GM12864 (cell line): ENCODE measurements at regions not wholly inside any gene's neighbourhood (a gene's known extent, or its start where the extent isn't known, plus 50 kb on each side); places are given as distances from the start of the nearest gene placed in this dataset.

Experiments
- DNase-seq: peaks from one replicate; pipeline ENCODE4 v3.0.0-alpha.2; 2011; ENCODE audit warnings: low read depth
- H3K4me3 ChIP-seq: 2 replicates; pipeline ENCODE4 v1.5.1; 2011; ENCODE audit warnings: mild to moderate bottlenecking, low read depth, low read length, control low read depth
- TF ChIP-seq, protein P1 (sequence below): IDR thresholded peaks from 2 replicates; pipeline ENCODE4 v1.5.1; 2011; ENCODE audit warnings: low read depth, mild to moderate bottlenecking, moderate library complexity, low read length, control low read depth, inconsistent platforms; ENCODE audit errors: missing control alignments

- no peak for DNase-seq
- TF ChIP-seq, protein P1, sequence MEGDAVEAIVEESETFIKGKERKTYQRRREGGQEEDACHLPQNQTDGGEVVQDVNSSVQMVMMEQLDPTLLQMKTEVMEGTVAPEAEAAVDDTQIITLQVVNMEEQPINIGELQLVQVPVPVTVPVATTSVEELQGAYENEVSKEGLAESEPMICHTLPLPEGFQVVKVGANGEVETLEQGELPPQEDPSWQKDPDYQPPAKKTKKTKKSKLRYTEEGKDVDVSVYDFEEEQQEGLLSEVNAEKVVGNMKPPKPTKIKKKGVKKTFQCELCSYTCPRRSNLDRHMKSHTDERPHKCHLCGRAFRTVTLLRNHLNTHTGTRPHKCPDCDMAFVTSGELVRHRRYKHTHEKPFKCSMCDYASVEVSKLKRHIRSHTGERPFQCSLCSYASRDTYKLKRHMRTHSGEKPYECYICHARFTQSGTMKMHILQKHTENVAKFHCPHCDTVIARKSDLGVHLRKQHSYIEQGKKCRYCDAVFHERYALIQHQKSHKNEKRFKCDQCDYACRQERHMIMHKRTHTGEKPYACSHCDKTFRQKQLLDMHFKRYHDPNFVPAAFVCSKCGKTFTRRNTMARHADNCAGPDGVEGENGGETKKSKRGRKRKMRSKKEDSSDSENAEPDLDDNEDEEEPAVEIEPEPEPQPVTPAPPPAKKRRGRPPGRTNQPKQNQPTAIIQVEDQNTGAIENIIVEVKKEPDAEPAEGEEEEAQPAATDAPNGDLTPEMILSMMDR = no peak
- H3K4me3 ChIP-seq = no peak overlapping the region
Measured at GRCh38 chr4:64876021-64876420, 466.8 kb upstream of the TECRL start.

- no peak for DNase-seq
- TF ChIP-seq, protein P1 = no peak
- H3K4me3 ChIP-seq = no peak overlapping the region
Measured at GRCh38 chr4:64870558-64870957, 461.3 kb upstream of the TECRL start.

DNA sequence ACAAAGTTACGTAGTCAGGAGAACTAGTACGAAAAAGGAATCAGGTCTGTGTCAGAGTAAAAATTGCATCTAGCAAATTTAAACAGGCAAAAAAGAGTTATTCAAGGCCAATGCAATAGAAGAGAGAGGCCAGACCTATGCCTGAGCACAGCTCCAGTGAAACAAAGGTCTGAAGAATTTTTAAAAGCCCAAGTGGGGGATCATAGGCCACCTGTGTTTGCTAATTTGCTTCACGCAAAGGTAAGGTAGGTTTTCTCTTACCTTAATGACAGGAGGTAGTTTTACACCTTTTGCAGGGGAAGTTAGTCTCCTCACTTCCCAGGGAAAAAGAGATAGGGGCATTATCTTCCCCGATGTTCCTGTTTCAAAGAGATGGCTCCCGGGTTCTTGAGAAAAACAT is 448.6 kb upstream of the TECRL start:
- no peak for DNase-seq
- TF ChIP-seq, protein P1 = no peak
- no peak overlapping the region for H3K4me3 ChIP-seq

GRCh38 chr4:64857198-64857597 is 447.9 kb upstream of the TECRL start:
- DNase-seq = no peak
- TF ChIP-seq, protein P1 = no peak
- no peak overlapping the region for H3K4me3 ChIP-seq

GRCh38 chr4:64846417-64846816 is 437.2 kb upstream of the TECRL start:
- DNase-seq = no peak
- H3K4me3 ChIP-seq = no peak overlapping the region
- TF ChIP-seq, protein P1 = no peak

DNA sequence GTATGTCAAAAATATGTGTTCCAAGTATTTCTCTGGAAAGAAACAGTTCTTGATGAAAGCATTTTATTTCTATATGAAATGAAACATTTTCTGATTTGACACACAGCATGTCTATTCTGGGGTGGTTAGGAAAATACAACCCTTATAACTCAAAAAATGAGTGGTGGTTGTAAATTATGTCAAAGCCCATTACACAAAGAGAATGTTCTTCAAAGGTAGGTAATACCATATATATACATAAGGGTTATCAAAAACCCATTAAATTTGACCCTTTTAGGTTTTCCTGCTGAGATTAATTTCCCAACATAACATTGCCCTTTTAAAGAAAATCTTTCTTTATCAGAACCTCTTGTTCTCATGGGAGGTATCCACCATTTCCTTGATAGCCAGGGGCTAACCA is 420.5 kb upstream of the TECRL start:
- TF ChIP-seq, protein P1 = no peak

GRCh38 chr4:64824591-64824990 is 415.3 kb upstream of the TECRL start:
- no peak for DNase-seq
- TF ChIP-seq, protein P1 = no peak
- no peak overlapping the region for H3K4me3 ChIP-seq

More for the DNA sequence above, 420.5 kb upstream of the TECRL start:
- H3K4me3 ChIP-seq = no peak overlapping the region
- no peak for DNase-seq
